AG04450 (cell line): ENCODE measurements at regions not wholly inside any gene's neighbourhood (a gene's known extent, or its start where the extent isn't known, plus 50 kb on each side); places are given as distances from the start of the nearest gene placed in this dataset.

Experiments used
- CTCF ChIA-PET: fragments of 300-600, 350-600 bp; formaldehyde crosslinking; extraction: SDS; loops from one replicate; lab custom pipeline; 2022; ENCODE audit warnings: antibody characterized with exemption, inconsistent platforms; lab: Charles Lee
- POLR2A ChIA-PET: fragments of 350-600 bp; formaldehyde crosslinking; extraction: SDS; loops from one replicate; lab custom pipeline; 2021; ENCODE audit warnings: antibody characterized with exemption, inconsistent platforms; lab: Yijun Ruan, JAX
- DNase-seq: peaks from one replicate; pipeline ENCODE4 v3.0.0-alpha.2; 2011; ENCODE audit warnings: low read depth, low spot score
- H3K27ac ChIP-seq: one replicate; pipeline ENCODE4 v1.5.1; 2012; ENCODE audit warnings: low read depth, low read length, control low read depth
- H3K27me3 ChIP-seq: one replicate; pipeline ENCODE4 v1.6.0; 2012; ENCODE audit warnings: low read length; ENCODE audit not compliant: control insufficient read depth, insufficient read depth
- H3K4me3 ChIP-seq: 2 replicates; pipeline ENCODE4 v1.5.1; 2011; ENCODE audit warnings: mild to moderate bottlenecking, low read depth, low read length, control low read depth
- H3K9me3 ChIP-seq: 2 replicates; pipeline ENCODE4 v1.5.1; 2012; ENCODE audit warnings: low read length; ENCODE audit not compliant: control insufficient read depth, insufficient read depth
- TF ChIP-seq, protein P1 (sequence below): IDR thresholded peaks from 2 replicates; pipeline ENCODE4 v1.5.1; 2011; ENCODE audit warnings: low read depth, low read length, control low read depth, inconsistent platforms

DNA sequence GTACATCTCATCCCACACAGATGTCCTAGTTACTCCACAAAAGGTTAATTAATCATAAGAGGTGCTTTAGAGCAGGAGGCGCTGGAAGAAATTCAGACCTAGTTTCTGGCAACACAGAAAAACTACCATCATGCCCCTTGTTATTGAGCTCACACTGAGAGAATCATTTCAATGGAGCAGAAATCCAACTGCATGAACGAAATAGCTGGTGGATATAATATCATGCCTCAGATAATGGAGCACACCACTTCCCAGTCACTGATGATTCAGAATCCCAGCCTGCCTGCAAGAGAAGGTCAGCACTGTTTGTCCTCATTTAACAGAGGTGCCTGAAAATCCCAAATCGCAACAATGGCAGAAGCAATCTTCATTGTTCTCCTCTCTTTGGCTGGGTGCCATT, 125.8 kb upstream of the CREB1 start:
- H3K27ac ChIP-seq: no peak overlapping the region
- no peak overlapping the region for H3K4me3 ChIP-seq
- no peaks in the 10 kb centered on the region for H3K9me3 ChIP-seq
- ChIA-PET CTCF (no interaction called here), POLR2A (no interaction called here)
- TF ChIP-seq, protein P1, sequence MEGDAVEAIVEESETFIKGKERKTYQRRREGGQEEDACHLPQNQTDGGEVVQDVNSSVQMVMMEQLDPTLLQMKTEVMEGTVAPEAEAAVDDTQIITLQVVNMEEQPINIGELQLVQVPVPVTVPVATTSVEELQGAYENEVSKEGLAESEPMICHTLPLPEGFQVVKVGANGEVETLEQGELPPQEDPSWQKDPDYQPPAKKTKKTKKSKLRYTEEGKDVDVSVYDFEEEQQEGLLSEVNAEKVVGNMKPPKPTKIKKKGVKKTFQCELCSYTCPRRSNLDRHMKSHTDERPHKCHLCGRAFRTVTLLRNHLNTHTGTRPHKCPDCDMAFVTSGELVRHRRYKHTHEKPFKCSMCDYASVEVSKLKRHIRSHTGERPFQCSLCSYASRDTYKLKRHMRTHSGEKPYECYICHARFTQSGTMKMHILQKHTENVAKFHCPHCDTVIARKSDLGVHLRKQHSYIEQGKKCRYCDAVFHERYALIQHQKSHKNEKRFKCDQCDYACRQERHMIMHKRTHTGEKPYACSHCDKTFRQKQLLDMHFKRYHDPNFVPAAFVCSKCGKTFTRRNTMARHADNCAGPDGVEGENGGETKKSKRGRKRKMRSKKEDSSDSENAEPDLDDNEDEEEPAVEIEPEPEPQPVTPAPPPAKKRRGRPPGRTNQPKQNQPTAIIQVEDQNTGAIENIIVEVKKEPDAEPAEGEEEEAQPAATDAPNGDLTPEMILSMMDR: no peak
- no peaks in the 10 kb centered on the region for H3K27me3 ChIP-seq
- DNase-seq: no peak

DNA sequence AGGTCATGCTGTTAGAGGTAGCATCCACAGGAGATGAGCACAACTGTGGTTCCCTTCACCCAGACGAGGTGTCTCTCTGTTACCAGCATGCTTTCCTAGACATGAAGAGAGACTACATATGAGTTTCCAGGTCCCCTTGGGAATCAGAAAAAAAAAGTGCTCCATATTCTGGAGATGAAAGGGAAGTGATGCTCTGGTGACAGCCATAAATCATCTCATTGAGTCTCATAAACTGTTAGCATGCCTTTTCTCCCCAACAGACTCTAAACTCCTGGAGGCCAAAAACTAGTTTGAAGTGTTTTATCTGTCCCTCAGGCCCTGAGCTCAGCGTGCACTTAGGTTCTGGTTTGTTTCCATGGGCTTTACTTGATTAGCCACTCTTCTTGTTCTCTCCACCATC, 124.6 kb upstream of the CREB1 start:
- DNase-seq: no peak
- Histone ChIP-seq H3K9me3 (no peaks in the 10 kb centered on the region), H3K27ac (no peak overlapping the region), H3K4me3 (no peak overlapping the region), H3K27me3 (no peaks in the 10 kb centered on the region)
- CTCF ChIA-PET: no interaction called here
- TF ChIP-seq, protein P1: no peak
- POLR2A ChIA-PET: no interaction called here

DNA sequence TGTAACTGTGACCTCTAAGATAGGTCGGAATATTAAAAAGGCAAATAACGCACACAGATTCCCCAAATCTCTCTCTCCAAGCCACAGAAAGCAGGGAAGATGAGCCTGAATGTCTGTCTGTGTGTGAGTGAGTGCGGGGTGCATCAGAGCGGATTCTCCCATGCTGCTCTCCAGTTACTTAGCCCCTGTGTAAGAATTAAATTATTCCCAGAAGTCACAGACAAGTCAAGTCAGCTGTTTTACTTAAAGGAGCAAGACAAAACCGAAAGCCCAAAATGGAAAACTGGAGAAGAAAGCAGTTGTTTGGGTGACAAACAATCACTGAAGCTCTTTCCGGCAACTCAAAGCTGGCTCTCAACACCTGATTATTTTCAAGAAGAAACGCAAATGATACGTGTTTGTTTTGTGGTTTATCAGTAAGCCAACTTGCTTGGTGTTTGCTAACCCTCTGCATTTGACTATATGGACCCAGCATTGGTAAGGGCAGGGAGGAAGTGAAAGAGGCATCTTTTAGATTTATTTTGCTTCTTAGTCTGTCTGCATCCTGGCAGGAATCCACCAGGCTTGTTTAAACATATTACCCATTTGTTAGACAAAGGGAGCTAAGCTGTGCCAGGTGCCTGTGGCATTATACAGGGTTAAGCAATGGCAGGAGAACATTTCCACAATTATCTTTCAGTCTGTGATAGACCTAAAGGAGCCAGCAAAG, 121.5 kb upstream of the CREB1 start:
- Histone ChIP-seq H3K27me3 (no peaks in the 10 kb centered on the region), H3K27ac (no peak overlapping the region), H3K9me3 (no peaks in the 10 kb centered on the region), H3K4me3 (no peak overlapping the region)
- ChIA-PET POLR2A (interaction anchor here (1.4 kb wide), 1 partner anchor 242 kb away, joined by 3 read pairs; the partner anchor contains the start of gene KLF7), CTCF (no interaction called here)
- no peak for DNase-seq
- TF ChIP-seq, protein P1: no peak

DNA sequence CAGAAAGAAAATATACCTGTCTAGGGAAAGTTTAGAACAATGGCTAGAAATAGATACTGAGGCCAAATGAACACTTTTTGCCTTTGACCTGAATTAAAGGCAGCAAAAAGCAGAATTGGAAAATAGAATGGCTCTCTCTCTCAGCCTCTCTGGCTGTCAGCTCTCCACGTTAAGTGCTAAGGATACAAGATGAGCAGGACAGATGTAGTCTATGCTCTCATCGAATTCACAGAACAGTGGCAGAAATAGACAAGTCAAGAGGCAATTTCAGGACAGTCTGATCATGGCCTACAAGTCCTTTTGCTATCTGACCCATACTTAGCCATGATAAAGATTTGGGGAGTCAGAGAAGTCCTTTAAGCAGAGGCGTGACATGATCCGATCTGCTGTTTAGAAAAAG, 120.2 kb upstream of the CREB1 start:
- TF ChIP-seq, protein P1: no peak
- no peak overlapping the region for H3K27ac ChIP-seq
- no peaks in the 10 kb centered on the region for H3K9me3 ChIP-seq
- no peak for DNase-seq
- POLR2A ChIA-PET: interaction anchor here (1.4 kb wide), 1 partner anchor 244 kb away, joined by 3 read pairs; the partner anchor contains the start of gene KLF7
- CTCF ChIA-PET: interaction anchor here (0.6 kb wide), 1 partner anchor 96 kb away, joined by 3 read pairs; no protein-coding TSS in a partner anchor
- H3K4me3 ChIP-seq: no peak overlapping the region
- no peaks in the 10 kb centered on the region for H3K27me3 ChIP-seq

DNA sequence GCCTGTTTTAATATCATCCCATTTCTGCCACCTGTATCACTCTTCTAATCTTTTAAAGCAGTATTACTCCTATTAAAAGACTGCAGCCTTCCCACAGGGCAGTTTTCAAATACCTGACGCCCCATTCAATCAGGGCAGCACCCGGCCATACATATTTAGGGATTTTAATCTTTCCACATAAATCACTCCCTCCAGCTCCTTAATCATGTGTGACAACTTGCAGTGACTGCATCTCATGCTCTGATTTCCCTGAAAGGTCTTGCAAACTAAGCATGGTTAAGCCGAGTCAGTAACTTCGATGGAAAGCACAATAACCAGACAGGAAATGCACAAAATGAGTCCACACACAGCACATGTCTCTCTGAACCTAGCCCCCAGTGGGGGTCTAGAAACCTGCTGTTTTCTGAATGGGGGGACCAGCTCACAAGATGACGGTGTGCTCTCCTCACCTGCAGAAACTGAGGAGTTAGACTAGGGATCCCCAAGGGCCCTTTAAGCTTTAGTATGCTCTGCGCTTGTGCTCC, 116.9 kb upstream of the CREB1 start:
- Histone ChIP-seq H3K9me3 (no peaks in the 10 kb centered on the region), H3K27me3 (no peaks in the 10 kb centered on the region), H3K4me3 (no peak overlapping the region), H3K27ac (no peak overlapping the region)
- POLR2A ChIA-PET: no interaction called here
- no peak for DNase-seq
- TF ChIP-seq, protein P1: no peak
- CTCF ChIA-PET: no interaction called here
